ENCODE measurements at regions not wholly inside any gene's neighbourhood (a gene's known extent, or its start where the extent isn't known, plus 50 kb on each side); places are given as distances from the start of the nearest gene placed in this dataset.

GRCh38 chr21:18468790-18469189, 65.2 kb upstream of the TMPRSS15 start:
- 95% methylated on average over 6 of the region's 6 CpGs; no CpG with 5 or more reads in 1 of the 2 experiments for WGBS, 2 experiments (ENCODE audit: insufficient coverage in 1 of 2, insufficient read length in 1 of 2)
- Mint-ChIP-seq H3K27me3 (ENCODE audit: insufficient read depth) (no peaks in the 10 kb centered on the region), H3K9me3 (peaks cover 20% of the 10 kb centered on the region), H3K36me3 (ENCODE audit: low read depth) (peaks cover 5% of the 10 kb centered on the region), H3K4me3 (no peak overlapping the region), H3K27ac (no peak overlapping the region), H3K4me1 (peaks cover 21% of the 10 kb centered on the region)
- Histone ChIP-seq H3K36me3 (ENCODE audit: control insufficient read depth, insufficient read depth, low read length) (no peaks in the 10 kb centered on the region), H3K4me3 (ENCODE audit: low read length) (no peak overlapping the region), H3K9me3 (ENCODE audit: control insufficient read depth, low read length) (peaks cover 8% of the 10 kb centered on the region), H3K9ac (ENCODE audit: extremely low read depth, low read length, poor library complexity, severe bottlenecking) (no peak overlapping the region), H3K27me3 (ENCODE audit: control insufficient read depth, insufficient read depth, low read length, poor library complexity, severe bottlenecking) (no peaks in the 10 kb centered on the region), H3K27ac (ENCODE audit: low read depth, low read length) (no peak overlapping the region), H3K4me1 (ENCODE audit: control insufficient read depth, insufficient read depth, low read length) (no peaks in the 10 kb centered on the region)
- DNase-seq, result no peak
- no peak for TF ChIP-seq CTCF (conservative IDR thresholded peaks at IDR 0.05)

GRCh38 chr21:18476639-18477038, 73.1 kb upstream of the TMPRSS15 start:
- DNase-seq, result no peak
- no peak overlapping the region for H3K4me3 Mint-ChIP-seq
- Histone ChIP-seq H3K4me1 (ENCODE audit: control insufficient read depth, insufficient read depth, low read length) (no peaks in the 10 kb centered on the region), H3K9me3 (ENCODE audit: control insufficient read depth, low read length) (no peaks in the 10 kb centered on the region), H3K36me3 (ENCODE audit: control insufficient read depth, insufficient read depth, low read length) (no peaks in the 10 kb centered on the region), H3K4me3 (ENCODE audit: low read length) (no peak overlapping the region), H3K9ac (ENCODE audit: extremely low read depth, low read length, poor library complexity, severe bottlenecking) (no peak overlapping the region), H3K27ac (ENCODE audit: low read depth, low read length) (no peak overlapping the region), H3K27me3 (ENCODE audit: control insufficient read depth, insufficient read depth, low read length, poor library complexity, severe bottlenecking) (no peaks in the 10 kb centered on the region)
- H3K27me3 Mint-ChIP-seq (ENCODE audit: insufficient read depth), result peaks cover 1% of the 10 kb centered on the region
- H3K9me3 Mint-ChIP-seq, result peaks cover 6% of the 10 kb centered on the region
- no peaks in the 10 kb centered on the region for H3K36me3 Mint-ChIP-seq (ENCODE audit: low read depth)
- WGBS, 2 experiments (ENCODE audit: insufficient coverage in 1 of 2, insufficient read length in 1 of 2), result 100% methylated on average over 1 of the region's 1 CpG; no CpG with 5 or more reads in 1 of the 2 experiments
- H3K27ac Mint-ChIP-seq, result no peak overlapping the region
- H3K4me1 Mint-ChIP-seq, result peaks cover 3% of the 10 kb centered on the region
- TF ChIP-seq CTCF (conservative IDR thresholded peaks at IDR 0.05), result no peak

- WGBS, 2 experiments (ENCODE audit: insufficient coverage in 1 of 2, insufficient read length in 1 of 2), result 90 to 93% methylated on average over 5 to 7 of the region's 7 CpGs
- H3K9me3 ChIP-seq (ENCODE audit: control insufficient read depth, low read length), result no peaks in the 10 kb centered on the region
- no peaks in the 10 kb centered on the region for H3K36me3 ChIP-seq (ENCODE audit: control insufficient read depth, insufficient read depth, low read length)
Measured at GRCh38 chr21:18477043-18477442, 73.5 kb upstream of the TMPRSS15 start.

More at GRCh38 chr21:18477043-18477442, 73.5 kb upstream of the TMPRSS15 start:
- Mint-ChIP-seq H3K36me3 (ENCODE audit: low read depth) (no peaks in the 10 kb centered on the region), H3K27ac (no peak overlapping the region), H3K27me3 (ENCODE audit: insufficient read depth) (peaks cover 1% of the 10 kb centered on the region), H3K9me3 (peaks cover 6% of the 10 kb centered on the region), H3K4me3 (no peak overlapping the region), H3K4me1 (no peaks in the 10 kb centered on the region)
- Histone ChIP-seq H3K27ac (ENCODE audit: low read depth, low read length) (no peak overlapping the region), H3K4me3 (ENCODE audit: low read length) (no peak overlapping the region), H3K27me3 (ENCODE audit: control insufficient read depth, insufficient read depth, low read length, poor library complexity, severe bottlenecking) (no peaks in the 10 kb centered on the region), H3K9ac (ENCODE audit: extremely low read depth, low read length, poor library complexity, severe bottlenecking) (no peak overlapping the region), H3K4me1 (ENCODE audit: control insufficient read depth, insufficient read depth, low read length) (no peaks in the 10 kb centered on the region)
- no peak for DNase-seq
- no peak for TF ChIP-seq CTCF (conservative IDR thresholded peaks at IDR 0.05)

Measured in endodermal cell (in vitro differentiated cells).